ENCODE measurements at regions not wholly inside any gene's neighbourhood (a gene's known extent, or its start where the extent isn't known, plus 50 kb on each side); places are given as distances from the start of the nearest gene placed in this dataset.

DNA sequence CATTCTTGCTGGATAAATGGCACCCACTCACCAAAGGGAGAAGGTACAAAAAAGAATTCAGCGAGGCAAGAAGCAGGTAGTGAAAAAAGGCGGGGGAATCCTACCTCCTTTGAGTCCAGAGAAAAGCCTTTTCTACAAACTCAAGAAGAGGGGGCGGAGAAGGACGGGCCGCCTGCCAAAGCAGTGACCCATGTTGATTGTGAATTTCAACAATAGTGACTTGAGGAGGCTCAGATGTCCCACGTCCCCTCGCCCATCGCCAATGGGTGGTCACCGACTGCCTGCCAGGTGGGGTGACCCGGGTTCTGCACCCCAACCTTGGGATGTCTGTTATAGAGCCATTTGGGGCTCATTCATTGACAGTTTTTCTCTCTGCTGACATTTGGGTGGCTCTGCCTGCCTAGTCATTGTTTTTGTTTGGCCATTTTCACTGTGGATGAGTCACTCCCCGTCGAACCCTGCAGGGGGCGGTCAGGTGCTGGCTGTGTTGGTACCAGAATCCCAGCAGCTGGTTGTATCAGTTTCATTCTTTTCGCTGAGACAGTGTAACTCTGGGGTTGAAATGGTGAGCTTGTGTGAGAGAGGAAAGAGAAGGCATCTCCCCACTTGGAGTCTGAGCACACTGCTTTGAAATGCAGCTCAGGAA is 163.4 kb upstream of the NCAM1 start:
- no peaks in the 10 kb centered on the region for H3K4me1 ChIP-seq (ENCODE audit: control insufficient read depth in 4 of 4, insufficient read depth in 4 of 4, low read length in 3 of 4)
- DNase-seq (ENCODE audit: low spot score): no peak
- 64% methylated on average over 14 of the region's 14 CpGs for WGBS
- no peak overlapping the region for H3K27ac ChIP-seq (ENCODE audit: low read depth in 1 of 2, low read length in 2 of 2)
- H3K9me3 ChIP-seq (ENCODE audit: control insufficient read depth in 4 of 4, low read length in 3 of 4): no peaks in the 10 kb centered on the region
- no peak overlapping the region for H3K4me3 ChIP-seq (ENCODE audit: low read depth in 1 of 3, low read length in 3 of 3)
- H3K36me3 ChIP-seq (ENCODE audit: control insufficient read depth in 4 of 4, insufficient read depth in 3 of 4, low read depth in 1 of 4, low read length in 3 of 4): no peaks in the 10 kb centered on the region
- peak; percentile 70 to 74 for TF ChIP-seq RAD21 (IDR thresholded peaks at IDR 0.05)
- TF ChIP-seq NR2F2 (IDR thresholded peaks at IDR 0.05): no peak
- TF ChIP-seq, protein P1, sequence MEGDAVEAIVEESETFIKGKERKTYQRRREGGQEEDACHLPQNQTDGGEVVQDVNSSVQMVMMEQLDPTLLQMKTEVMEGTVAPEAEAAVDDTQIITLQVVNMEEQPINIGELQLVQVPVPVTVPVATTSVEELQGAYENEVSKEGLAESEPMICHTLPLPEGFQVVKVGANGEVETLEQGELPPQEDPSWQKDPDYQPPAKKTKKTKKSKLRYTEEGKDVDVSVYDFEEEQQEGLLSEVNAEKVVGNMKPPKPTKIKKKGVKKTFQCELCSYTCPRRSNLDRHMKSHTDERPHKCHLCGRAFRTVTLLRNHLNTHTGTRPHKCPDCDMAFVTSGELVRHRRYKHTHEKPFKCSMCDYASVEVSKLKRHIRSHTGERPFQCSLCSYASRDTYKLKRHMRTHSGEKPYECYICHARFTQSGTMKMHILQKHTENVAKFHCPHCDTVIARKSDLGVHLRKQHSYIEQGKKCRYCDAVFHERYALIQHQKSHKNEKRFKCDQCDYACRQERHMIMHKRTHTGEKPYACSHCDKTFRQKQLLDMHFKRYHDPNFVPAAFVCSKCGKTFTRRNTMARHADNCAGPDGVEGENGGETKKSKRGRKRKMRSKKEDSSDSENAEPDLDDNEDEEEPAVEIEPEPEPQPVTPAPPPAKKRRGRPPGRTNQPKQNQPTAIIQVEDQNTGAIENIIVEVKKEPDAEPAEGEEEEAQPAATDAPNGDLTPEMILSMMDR (IDR thresholded peaks at IDR 0.05; ENCODE audit: low read depth, low read length, missing input control): peak; percentile 35
- TF ChIP-seq MAX (IDR thresholded peaks at IDR 0.05): no peak
- no peak for TF ChIP-seq EGR1 (IDR thresholded peaks at IDR 0.05; ENCODE audit: low read depth in 2 of 2)
- no peaks in the 10 kb centered on the region for H3K27me3 ChIP-seq (ENCODE audit: control insufficient read depth in 4 of 4, insufficient read depth in 4 of 4, low read length in 3 of 4)
- no peak overlapping the region for H3K9ac ChIP-seq (ENCODE audit: low read depth in 1 of 2, low read length in 2 of 2)

DNA sequence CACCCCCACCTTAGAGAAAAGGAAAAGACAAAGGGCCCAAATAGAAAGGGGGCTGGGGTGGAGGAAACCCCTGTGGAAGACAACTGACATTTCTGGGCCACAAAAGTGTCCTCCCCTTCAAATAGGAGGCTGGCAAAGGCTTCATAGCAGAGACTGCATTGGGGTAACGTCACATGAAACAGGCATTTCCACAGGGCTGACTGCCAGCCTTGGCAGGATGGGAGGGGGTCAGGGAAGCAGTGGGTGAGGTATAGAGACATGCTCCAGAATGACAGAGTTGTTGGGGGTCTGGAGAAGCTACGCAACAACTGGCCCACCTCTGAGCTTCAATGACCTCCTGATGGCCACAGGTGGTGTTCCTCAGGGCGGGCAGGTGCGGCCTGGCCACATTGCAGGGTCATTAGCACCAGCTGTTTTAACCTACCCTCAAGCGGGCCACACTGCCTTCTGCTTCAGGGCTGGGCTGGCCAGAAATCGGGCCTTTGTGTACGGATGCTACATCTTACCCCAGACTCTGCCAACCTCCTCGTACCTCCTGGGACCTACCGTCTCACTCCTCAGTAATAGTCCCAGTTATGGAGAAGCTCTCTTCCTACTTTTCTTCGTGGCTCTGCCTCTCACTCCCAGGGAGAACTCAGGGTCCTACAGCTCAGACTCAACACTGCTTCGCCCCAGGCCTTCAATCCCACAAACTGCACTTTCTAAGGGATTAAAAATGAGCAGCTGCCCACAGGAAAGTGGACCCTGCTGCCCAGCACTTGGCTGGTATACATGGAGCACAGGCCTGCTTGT is 160.0 kb upstream of the NCAM1 start:
- no peaks in the 10 kb centered on the region for H3K36me3 ChIP-seq (ENCODE audit: control insufficient read depth in 4 of 4, insufficient read depth in 3 of 4, low read depth in 1 of 4, low read length in 3 of 4)
- H3K4me3 ChIP-seq (ENCODE audit: low read depth in 1 of 3, low read length in 3 of 3): no peak overlapping the region
- TF ChIP-seq, protein P2, sequence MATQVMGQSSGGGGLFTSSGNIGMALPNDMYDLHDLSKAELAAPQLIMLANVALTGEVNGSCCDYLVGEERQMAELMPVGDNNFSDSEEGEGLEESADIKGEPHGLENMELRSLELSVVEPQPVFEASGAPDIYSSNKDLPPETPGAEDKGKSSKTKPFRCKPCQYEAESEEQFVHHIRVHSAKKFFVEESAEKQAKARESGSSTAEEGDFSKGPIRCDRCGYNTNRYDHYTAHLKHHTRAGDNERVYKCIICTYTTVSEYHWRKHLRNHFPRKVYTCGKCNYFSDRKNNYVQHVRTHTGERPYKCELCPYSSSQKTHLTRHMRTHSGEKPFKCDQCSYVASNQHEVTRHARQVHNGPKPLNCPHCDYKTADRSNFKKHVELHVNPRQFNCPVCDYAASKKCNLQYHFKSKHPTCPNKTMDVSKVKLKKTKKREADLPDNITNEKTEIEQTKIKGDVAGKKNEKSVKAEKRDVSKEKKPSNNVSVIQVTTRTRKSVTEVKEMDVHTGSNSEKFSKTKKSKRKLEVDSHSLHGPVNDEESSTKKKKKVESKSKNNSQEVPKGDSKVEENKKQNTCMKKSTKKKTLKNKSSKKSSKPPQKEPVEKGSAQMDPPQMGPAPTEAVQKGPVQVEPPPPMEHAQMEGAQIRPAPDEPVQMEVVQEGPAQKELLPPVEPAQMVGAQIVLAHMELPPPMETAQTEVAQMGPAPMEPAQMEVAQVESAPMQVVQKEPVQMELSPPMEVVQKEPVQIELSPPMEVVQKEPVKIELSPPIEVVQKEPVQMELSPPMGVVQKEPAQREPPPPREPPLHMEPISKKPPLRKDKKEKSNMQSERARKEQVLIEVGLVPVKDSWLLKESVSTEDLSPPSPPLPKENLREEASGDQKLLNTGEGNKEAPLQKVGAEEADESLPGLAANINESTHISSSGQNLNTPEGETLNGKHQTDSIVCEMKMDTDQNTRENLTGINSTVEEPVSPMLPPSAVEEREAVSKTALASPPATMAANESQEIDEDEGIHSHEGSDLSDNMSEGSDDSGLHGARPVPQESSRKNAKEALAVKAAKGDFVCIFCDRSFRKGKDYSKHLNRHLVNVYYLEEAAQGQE (IDR thresholded peaks at IDR 0.05): no peak
- TF ChIP-seq JUND (IDR thresholded peaks at IDR 0.05): no peak
- no peak for TF ChIP-seq GABPA (IDR thresholded peaks at IDR 0.05 in 1 of 2, conservative IDR thresholded peaks at IDR 0.05 in 1 of 2)
- TF ChIP-seq, protein P3, sequence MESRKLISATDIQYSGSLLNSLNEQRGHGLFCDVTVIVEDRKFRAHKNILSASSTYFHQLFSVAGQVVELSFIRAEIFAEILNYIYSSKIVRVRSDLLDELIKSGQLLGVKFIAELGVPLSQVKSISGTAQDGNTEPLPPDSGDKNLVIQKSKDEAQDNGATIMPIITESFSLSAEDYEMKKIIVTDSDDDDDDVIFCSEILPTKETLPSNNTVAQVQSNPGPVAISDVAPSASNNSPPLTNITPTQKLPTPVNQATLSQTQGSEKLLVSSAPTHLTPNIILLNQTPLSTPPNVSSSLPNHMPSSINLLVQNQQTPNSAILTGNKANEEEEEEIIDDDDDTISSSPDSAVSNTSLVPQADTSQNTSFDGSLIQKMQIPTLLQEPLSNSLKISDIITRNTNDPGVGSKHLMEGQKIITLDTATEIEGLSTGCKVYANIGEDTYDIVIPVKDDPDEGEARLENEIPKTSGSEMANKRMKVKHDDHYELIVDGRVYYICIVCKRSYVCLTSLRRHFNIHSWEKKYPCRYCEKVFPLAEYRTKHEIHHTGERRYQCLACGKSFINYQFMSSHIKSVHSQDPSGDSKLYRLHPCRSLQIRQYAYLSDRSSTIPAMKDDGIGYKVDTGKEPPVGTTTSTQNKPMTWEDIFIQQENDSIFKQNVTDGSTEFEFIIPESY (IDR thresholded peaks at IDR 0.05): no peak
- TF ChIP-seq, protein P1 (IDR thresholded peaks at IDR 0.05; ENCODE audit: low read depth, low read length, missing input control): no peak
- TF ChIP-seq HNF4A (conservative IDR thresholded peaks at IDR 0.05): no peak
- DNase-seq (ENCODE audit: low spot score): no peak
- no peaks in the 10 kb centered on the region for H3K4me1 ChIP-seq (ENCODE audit: control insufficient read depth in 4 of 4, insufficient read depth in 4 of 4, low read length in 3 of 4)
- H3K9me3 ChIP-seq (ENCODE audit: control insufficient read depth in 4 of 4, low read length in 3 of 4): no peaks in the 10 kb centered on the region
- H3K9ac ChIP-seq (ENCODE audit: low read depth in 1 of 2, low read length in 2 of 2): no peak overlapping the region
- WGBS: 88% methylated on average over 11 of the region's 11 CpGs
- H3K27ac ChIP-seq (ENCODE audit: low read depth in 1 of 2, low read length in 2 of 2): no peak overlapping the region
- no peaks in the 10 kb centered on the region for H3K27me3 ChIP-seq (ENCODE audit: control insufficient read depth in 4 of 4, insufficient read depth in 4 of 4, low read length in 3 of 4)

Data from liver (tissue), 8 donors.